SH-SY5Y (cell line): ENCODE measurements at regions not wholly inside any gene's neighbourhood (a gene's known extent, or its start where the extent isn't known, plus 50 kb on each side); places are given as distances from the start of the nearest gene placed in this dataset.

Source experiments
- GATA2 ChIP-seq: IDR thresholded peaks from 2 replicates; pipeline ENCODE4 v1.6.1; 2011; ENCODE audit warnings: mild to moderate bottlenecking, low read depth, low read length
- GATA3 ChIP-seq: IDR thresholded peaks from 2 replicates; pipeline ENCODE4 v1.6.1; 2011; ENCODE audit warnings: low read depth, mild to moderate bottlenecking, low read length, moderate library complexity

- no peak for TF ChIP-seq GATA2
- TF ChIP-seq GATA3: no peak
Measured at GRCh38 chr1:188355082-188355481, 1526.3 kb downstream of the PLA2G4A start.
